ENCODE measurements at regions not wholly inside any gene's neighbourhood (a gene's known extent, or its start where the extent isn't known, plus 50 kb on each side); places are given as distances from the start of the nearest gene placed in this dataset.

GRCh38 chr6:133701633-133702331 lies 187.1 kb upstream of the TCF21 start (continued):
- TF ChIP-seq FOXO4 (CRISPR knock-in tag; IDR thresholded peaks at IDR 0.05) (no peak), MEIS2 (IDR thresholded peaks at IDR 0.05; ENCODE audit: partially characterized antibody) (peak; percentile 96), BHLHE40 (IDR thresholded peaks at IDR 0.05; ENCODE audit: low read length) (peak; percentile 92), HSF4 (CRISPR knock-in tag; IDR thresholded peaks at IDR 0.05; ENCODE audit: borderline replicate concordance) (0 out of 2 replicates have a peak, but pooled peaks have one; percentile 8), NFE2L1 (tag; IDR thresholded peaks at IDR 0.05; ENCODE audit: borderline replicate concordance, low read depth) (no peak), ZNF511 (CRISPR knock-in tag; IDR thresholded peaks at IDR 0.05) (peak; percentile 76; the same call in 1 of the 2 replicates), HIVEP1 (CRISPR knock-in tag; IDR thresholded peaks at IDR 0.05) (no peak), MYC (IDR thresholded peaks at IDR 0.05; ENCODE audit: low read depth, low read length) (peak; percentile 99), MYC (CRISPR knock-in tag; IDR thresholded peaks at IDR 0.05; ENCODE audit: borderline replicate concordance, low read depth) (no peak), JUN (IDR thresholded peaks at IDR 0.05; ENCODE audit: borderline replicate concordance, low read depth, low read length) (peak; percentile 75; the same call in 1 of the 2 replicates), JUN (CRISPR knock-in tag; IDR thresholded peaks at IDR 0.05; ENCODE audit: borderline replicate concordance) (no peak), CBX1 (IDR thresholded peaks at IDR 0.05; ENCODE audit: low read depth) (peak; percentile 53; the same call in 1 of the 2 replicates), KDM5B (IDR thresholded peaks at IDR 0.05; ENCODE audit: insufficient replicate concordance, low read depth, low read length) (no peak), UBTF (IDR thresholded peaks at IDR 0.05; ENCODE audit: borderline replicate concordance in 1 of 2, low read depth in 2 of 2, low read length in 2 of 2) (0 out of 4 replicates have a peak, but pooled peaks of 1 of the 2 experiments have one; percentile 47), ZNF143 (CRISPR knock-in tag; IDR thresholded peaks at IDR 0.05) (no peak), DIDO1 (tag; IDR thresholded peaks at IDR 0.05; ENCODE audit: low read depth) (0 out of 2 replicates have a peak, but pooled peaks have one; percentile 54), ZBTB8A (IDR thresholded peaks at IDR 0.05; ENCODE audit: partially characterized antibody) (no peak), MCM3 (IDR thresholded peaks at IDR 0.05) (no peak), HMGXB4 (CRISPR knock-in tag; IDR thresholded peaks at IDR 0.05) (no peak), ZBTB34 (CRISPR knock-in tag; IDR thresholded peaks at IDR 0.05) (no peak), TSC22D4 (tag; IDR thresholded peaks at IDR 0.05) (no peak)

All from K562 (cell line).